PFSK-1 (cell line): ENCODE measurements at regions not wholly inside any gene's neighbourhood (a gene's known extent, or its start where the extent isn't known, plus 50 kb on each side); places are given as distances from the start of the nearest gene placed in this dataset.

Experiments used
- FOXP2 ChIP-seq: optimal IDR thresholded peaks from 2 replicates; pipeline ENCODE3; 2011; ENCODE audit warnings: borderline replicate concordance, control low read depth, inconsistent platforms; ENCODE audit not compliant: insufficient read depth; ENCODE audit errors: extremely low read length, extremely low read depth
- POLR2AphosphoS5 ChIP-seq: IDR thresholded peaks from 2 replicates; pipeline ENCODE4 v1.6.1; 2012; ENCODE audit warnings: low read depth, mild to moderate bottlenecking, control low read depth, low read length, moderate library complexity
- SIN3A ChIP-seq: IDR thresholded peaks from 2 replicates; pipeline ENCODE4 v1.6.1; 2012; ENCODE audit warnings: mild to moderate bottlenecking, low read length, moderate library complexity, borderline replicate concordance; ENCODE audit not compliant: insufficient read depth
- TAF1 ChIP-seq: IDR thresholded peaks from 2 replicates; pipeline ENCODE4 v1.6.1; 2012; ENCODE audit warnings: low read length, control low read depth, borderline replicate concordance; ENCODE audit not compliant: insufficient read depth
- TF ChIP-seq, protein P1 (sequence below), 2 experiments: IDR thresholded peaks; 2 replicates each; pipeline versions ENCODE4 v1.6.1 to v1.8.0; 2011 to 2012; ENCODE audit warnings: low read depth in 2 of 2, low read length in 2 of 2, control low read depth in 1 of 2, inconsistent platforms in 1 of 2, mild to moderate bottlenecking in 1 of 2, moderate library complexity in 1 of 2; ENCODE audit not compliant: insufficient read depth in 1 of 2

GRCh38 chr4:104365618-104366017 lies 129.1 kb downstream of the CXXC4 start:
- TF ChIP-seq POLR2AphosphoS5 (no peak), TAF1 (no peak), FOXP2 (no peak), SIN3A (no peak)
- TF ChIP-seq, protein P1, sequence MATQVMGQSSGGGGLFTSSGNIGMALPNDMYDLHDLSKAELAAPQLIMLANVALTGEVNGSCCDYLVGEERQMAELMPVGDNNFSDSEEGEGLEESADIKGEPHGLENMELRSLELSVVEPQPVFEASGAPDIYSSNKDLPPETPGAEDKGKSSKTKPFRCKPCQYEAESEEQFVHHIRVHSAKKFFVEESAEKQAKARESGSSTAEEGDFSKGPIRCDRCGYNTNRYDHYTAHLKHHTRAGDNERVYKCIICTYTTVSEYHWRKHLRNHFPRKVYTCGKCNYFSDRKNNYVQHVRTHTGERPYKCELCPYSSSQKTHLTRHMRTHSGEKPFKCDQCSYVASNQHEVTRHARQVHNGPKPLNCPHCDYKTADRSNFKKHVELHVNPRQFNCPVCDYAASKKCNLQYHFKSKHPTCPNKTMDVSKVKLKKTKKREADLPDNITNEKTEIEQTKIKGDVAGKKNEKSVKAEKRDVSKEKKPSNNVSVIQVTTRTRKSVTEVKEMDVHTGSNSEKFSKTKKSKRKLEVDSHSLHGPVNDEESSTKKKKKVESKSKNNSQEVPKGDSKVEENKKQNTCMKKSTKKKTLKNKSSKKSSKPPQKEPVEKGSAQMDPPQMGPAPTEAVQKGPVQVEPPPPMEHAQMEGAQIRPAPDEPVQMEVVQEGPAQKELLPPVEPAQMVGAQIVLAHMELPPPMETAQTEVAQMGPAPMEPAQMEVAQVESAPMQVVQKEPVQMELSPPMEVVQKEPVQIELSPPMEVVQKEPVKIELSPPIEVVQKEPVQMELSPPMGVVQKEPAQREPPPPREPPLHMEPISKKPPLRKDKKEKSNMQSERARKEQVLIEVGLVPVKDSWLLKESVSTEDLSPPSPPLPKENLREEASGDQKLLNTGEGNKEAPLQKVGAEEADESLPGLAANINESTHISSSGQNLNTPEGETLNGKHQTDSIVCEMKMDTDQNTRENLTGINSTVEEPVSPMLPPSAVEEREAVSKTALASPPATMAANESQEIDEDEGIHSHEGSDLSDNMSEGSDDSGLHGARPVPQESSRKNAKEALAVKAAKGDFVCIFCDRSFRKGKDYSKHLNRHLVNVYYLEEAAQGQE (IDR thresholded peaks at IDR 0.05; ENCODE audit: insufficient read depth in 1 of 2, low read depth in 2 of 2, low read length in 2 of 2), result no peak
